ENCODE measurements at regions not wholly inside any gene's neighbourhood (a gene's known extent, or its start where the extent isn't known, plus 50 kb on each side); places are given as distances from the start of the nearest gene placed in this dataset.

DNA sequence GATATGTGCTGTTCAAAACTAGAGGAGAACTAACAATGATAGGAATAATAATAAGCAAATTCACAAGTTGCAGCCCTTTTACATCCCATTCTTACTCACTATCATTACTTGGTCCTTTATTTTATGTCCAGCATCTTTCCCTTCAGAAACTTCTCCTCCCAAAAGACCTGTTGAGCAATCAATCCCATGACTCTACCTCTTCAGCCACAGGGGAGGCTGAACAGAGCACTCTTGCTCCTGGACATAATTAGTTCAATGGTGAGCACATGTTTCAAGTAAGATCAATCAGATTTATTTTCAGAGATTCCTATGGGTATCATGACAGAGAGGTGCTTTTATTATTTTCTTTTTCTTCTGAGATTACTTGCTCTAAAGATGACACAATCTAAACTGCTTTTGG, 260.0 kb downstream of the COG6 start:
- TF ChIP-seq, protein P1, sequence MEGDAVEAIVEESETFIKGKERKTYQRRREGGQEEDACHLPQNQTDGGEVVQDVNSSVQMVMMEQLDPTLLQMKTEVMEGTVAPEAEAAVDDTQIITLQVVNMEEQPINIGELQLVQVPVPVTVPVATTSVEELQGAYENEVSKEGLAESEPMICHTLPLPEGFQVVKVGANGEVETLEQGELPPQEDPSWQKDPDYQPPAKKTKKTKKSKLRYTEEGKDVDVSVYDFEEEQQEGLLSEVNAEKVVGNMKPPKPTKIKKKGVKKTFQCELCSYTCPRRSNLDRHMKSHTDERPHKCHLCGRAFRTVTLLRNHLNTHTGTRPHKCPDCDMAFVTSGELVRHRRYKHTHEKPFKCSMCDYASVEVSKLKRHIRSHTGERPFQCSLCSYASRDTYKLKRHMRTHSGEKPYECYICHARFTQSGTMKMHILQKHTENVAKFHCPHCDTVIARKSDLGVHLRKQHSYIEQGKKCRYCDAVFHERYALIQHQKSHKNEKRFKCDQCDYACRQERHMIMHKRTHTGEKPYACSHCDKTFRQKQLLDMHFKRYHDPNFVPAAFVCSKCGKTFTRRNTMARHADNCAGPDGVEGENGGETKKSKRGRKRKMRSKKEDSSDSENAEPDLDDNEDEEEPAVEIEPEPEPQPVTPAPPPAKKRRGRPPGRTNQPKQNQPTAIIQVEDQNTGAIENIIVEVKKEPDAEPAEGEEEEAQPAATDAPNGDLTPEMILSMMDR (IDR thresholded peaks at IDR 0.05; ENCODE audit: low read depth, low read length, poor library complexity, severe bottlenecking) = no peak
- no peak for TF ChIP-seq EZH2phosphoT487 (IDR thresholded peaks at IDR 0.05; ENCODE audit: borderline replicate concordance, low read length)
